Gastroesophageal sphincter (tissue), 3 donors: ENCODE measurements at regions not wholly inside any gene's neighbourhood (a gene's known extent, or its start where the extent isn't known, plus 50 kb on each side); places are given as distances from the start of the nearest gene placed in this dataset.

ENCODE experiments used
- CTCF ChIP-seq, 4 experiments: fragments of 200-600 bp in 2 of 4; fragments of 450-650 bp in 2 of 4; sonication (generic) in 1 of 4; IDR thresholded peaks; one replicate each; pipeline ENCODE4 v1.5.1; 2017 to 2019; ENCODE audit warnings: antibody characterized with exemption in 4 of 4, mild to moderate bottlenecking in 2 of 4, moderate library complexity in 2 of 4
- POLR2A ChIP-seq, 2 donors: fragments of 450-650 bp; IDR thresholded peaks; one replicate each; pipeline ENCODE4 v1.6.1; 2017; ENCODE audit warnings: antibody characterized with exemption in 2 of 2, mild to moderate bottlenecking in 2 of 2, moderate library complexity in 1 of 2
- POLR2AphosphoS5 ChIP-seq: sonication (generic); formaldehyde crosslinking; IDR thresholded peaks from one replicate; pipeline ENCODE4 v1.6.1; 2017; ENCODE audit warnings: antibody characterized with exemption

- no peak for TF ChIP-seq POLR2A (IDR thresholded peaks at IDR 0.05)
- no peak for TF ChIP-seq CTCF (IDR thresholded peaks at IDR 0.05)
- TF ChIP-seq POLR2AphosphoS5: no peak
Observed at GRCh38 chr10:118452098-118452497, 110.0 kb upstream of the FAM204A start.
